ENCODE measurements at regions not wholly inside any gene's neighbourhood (a gene's known extent, or its start where the extent isn't known, plus 50 kb on each side); places are given as distances from the start of the nearest gene placed in this dataset.
"Not testable (repeated sequence)": the region's sequence is repeated elsewhere in the genome, so short reads cannot be mapped to it uniquely, and the experiment has no call there.

GRCh38 chr6:12546410-12547002 is 170.1 kb upstream of the PHACTR1 start:
- DNase-seq (ENCODE audit: low spot score) = no peak

- no peak for DNase-seq (ENCODE audit: low spot score)
Observed at GRCh38 chr6:12548526-12548925, 168.0 kb upstream of the PHACTR1 start.

GRCh38 chr6:12549445-12549844 is 167.1 kb upstream of the PHACTR1 start:
- DNase-seq (ENCODE audit: low spot score) = not testable (repeated sequence)

GRCh38 chr6:12554820-12555219 is 161.7 kb upstream of the PHACTR1 start:
- DNase-seq (ENCODE audit: low spot score) = not testable (repeated sequence)

- DNase-seq (ENCODE audit: low spot score) = no peak
Observed at GRCh38 chr6:12555267-12555666, 161.3 kb upstream of the PHACTR1 start.

GRCh38 chr6:12555781-12556180 is 160.8 kb upstream of the PHACTR1 start:
- DNase-seq (ENCODE audit: low spot score) = no peak

- no peak for DNase-seq (ENCODE audit: low spot score)
Observed at GRCh38 chr6:12557765-12558164, 158.8 kb upstream of the PHACTR1 start.

GRCh38 chr6:12560315-12560714 is 156.3 kb upstream of the PHACTR1 start:
- no peak for DNase-seq (ENCODE audit: low spot score)

GRCh38 chr6:12566618-12567123 is 149.9 kb upstream of the PHACTR1 start:
- no peak for DNase-seq (ENCODE audit: low spot score)

GRCh38 chr6:12567682-12568081 is 148.9 kb upstream of the PHACTR1 start:
- no peak for DNase-seq (ENCODE audit: low spot score)

GRCh38 chr6:12569646-12570045 is 146.9 kb upstream of the PHACTR1 start:
- DNase-seq (ENCODE audit: low spot score) = no peak

GRCh38 chr6:12570461-12571030 is 146.0 kb upstream of the PHACTR1 start:
- no peak for DNase-seq (ENCODE audit: low spot score)

- DNase-seq (ENCODE audit: low spot score) = peak; percentile 53
Observed at GRCh38 chr6:12572896-12573827, 143.4 kb upstream of the PHACTR1 start.

GRCh38 chr6:12575961-12576360 is 140.6 kb upstream of the PHACTR1 start:
- DNase-seq (ENCODE audit: low spot score) = no peak

- no peak for DNase-seq (ENCODE audit: low spot score)
Observed at GRCh38 chr6:12576389-12576788, 140.2 kb upstream of the PHACTR1 start.

GRCh38 chr6:12577124-12577850 is 139.3 kb upstream of the PHACTR1 start:
- DNase-seq (ENCODE audit: low spot score) = no peak

GRCh38 chr6:12578097-12578496 is 138.5 kb upstream of the PHACTR1 start:
- DNase-seq (ENCODE audit: low spot score) = no peak

- DNase-seq (ENCODE audit: low spot score) = no peak
Observed at GRCh38 chr6:12578751-12579150, 137.8 kb upstream of the PHACTR1 start.

GRCh38 chr6:12580290-12580689 is 136.3 kb upstream of the PHACTR1 start:
- DNase-seq (ENCODE audit: low spot score) = no peak

GRCh38 chr6:12582421-12583110 is 134.0 kb upstream of the PHACTR1 start:
- DNase-seq (ENCODE audit: low spot score) = no peak

- no peak for DNase-seq (ENCODE audit: low spot score)
Observed at GRCh38 chr6:12584631-12585405, 131.7 kb upstream of the PHACTR1 start.

Data from LoVo (cell line).